Skeletal muscle tissue (tissue), 3 donors: ENCODE measurements at regions not wholly inside any gene's neighbourhood (a gene's known extent, or its start where the extent isn't known, plus 50 kb on each side); places are given as distances from the start of the nearest gene placed in this dataset.

Experiments used
- H3K27ac ChIP-seq: one replicate; pipeline ENCODE4 v1.7.0; 2013; ENCODE audit warnings: mild to moderate bottlenecking, low read depth, low read length, inconsistent platforms
- H3K27me3 ChIP-seq, 3 donors: one replicate each; pipeline ENCODE4 v1.7.0; 2013; ENCODE audit warnings: low read length in 3 of 3; ENCODE audit not compliant: control insufficient read depth in 3 of 3, insufficient read depth in 3 of 3
- H3K36me3 ChIP-seq, 3 donors: one replicate each; pipeline ENCODE4 v1.7.0; 2013; ENCODE audit warnings: low read length in 3 of 3; ENCODE audit not compliant: control insufficient read depth in 3 of 3, insufficient read depth in 3 of 3
- H3K4me1 ChIP-seq, 3 donors: one replicate each; pipeline ENCODE4 v1.7.0; 2013; ENCODE audit warnings: low read length in 3 of 3, mild to moderate bottlenecking in 3 of 3; ENCODE audit not compliant: control insufficient read depth in 3 of 3, insufficient read depth in 3 of 3
- H3K4me3 ChIP-seq, 3 donors: one replicate each; pipeline ENCODE4 v1.7.0; 2013; ENCODE audit warnings: low read length in 3 of 3
- H3K9ac ChIP-seq, 3 donors: one replicate each; pipeline ENCODE4 v1.7.0; 2013; ENCODE audit warnings: low read length in 3 of 3, mild to moderate bottlenecking in 3 of 3, moderate library complexity in 2 of 3, low read depth in 1 of 3
- H3K9me3 ChIP-seq, 3 donors: one replicate each; pipeline ENCODE4 v1.7.0; 2013; ENCODE audit warnings: low read length in 3 of 3; ENCODE audit not compliant: control insufficient read depth in 3 of 3
- donor health status: Osteomylitis.

- no peak overlapping the region for H3K4me3 ChIP-seq
- H3K27ac ChIP-seq, result no peak overlapping the region
- H3K9ac ChIP-seq, result no peak overlapping the region
- H3K9me3 ChIP-seq, result no peaks in the 10 kb centered on the region
- H3K27me3 ChIP-seq, result no peaks in the 10 kb centered on the region
- H3K36me3 ChIP-seq, result no peaks in the 10 kb centered on the region
- no peaks in the 10 kb centered on the region for H3K4me1 ChIP-seq
Measured at GRCh38 chr12:87930033-87930432, 99.2 kb downstream of the C12orf50 start.

- Histone ChIP-seq H3K4me1 (no peaks in the 10 kb centered on the region), H3K27me3 (no peaks in the 10 kb centered on the region), H3K36me3 (no peaks in the 10 kb centered on the region), H3K9ac (no peak overlapping the region), H3K9me3 (no peaks in the 10 kb centered on the region), H3K4me3 (no peak overlapping the region), H3K27ac (no peak overlapping the region)
Measured at GRCh38 chr12:87929346-87929745, 99.9 kb downstream of the C12orf50 start.

GRCh38 chr12:87928031-87928430 lies 101.2 kb downstream of the C12orf50 start:
- H3K9ac ChIP-seq, result no peak overlapping the region
- H3K4me1 ChIP-seq, result no peaks in the 10 kb centered on the region
- no peaks in the 10 kb centered on the region for H3K27me3 ChIP-seq
- no peak overlapping the region for H3K4me3 ChIP-seq
- no peak overlapping the region for H3K27ac ChIP-seq
- H3K9me3 ChIP-seq, result no peaks in the 10 kb centered on the region
- no peaks in the 10 kb centered on the region for H3K36me3 ChIP-seq

- no peak overlapping the region for H3K9ac ChIP-seq
- H3K4me3 ChIP-seq, result no peak overlapping the region
- no peaks in the 10 kb centered on the region for H3K9me3 ChIP-seq
- H3K36me3 ChIP-seq, result no peaks in the 10 kb centered on the region
- H3K4me1 ChIP-seq, result no peaks in the 10 kb centered on the region
- H3K27ac ChIP-seq, result no peak overlapping the region
- no peaks in the 10 kb centered on the region for H3K27me3 ChIP-seq
Measured at GRCh38 chr12:87925021-87925420, 104.2 kb downstream of the C12orf50 start.

GRCh38 chr12:87924149-87924548 lies 105.1 kb downstream of the C12orf50 start:
- Histone ChIP-seq H3K27ac (no peak overlapping the region), H3K9me3 (no peaks in the 10 kb centered on the region)

GRCh38 chr12:87923361-87923760 lies 105.8 kb downstream of the C12orf50 start:
- Histone ChIP-seq H3K9ac (no peak overlapping the region), H3K4me1 (no peaks in the 10 kb centered on the region), H3K4me3 (no peak overlapping the region), H3K27me3 (no peaks in the 10 kb centered on the region), H3K9me3 (no peaks in the 10 kb centered on the region), H3K27ac (no peak overlapping the region), H3K36me3 (no peaks in the 10 kb centered on the region)

More at GRCh38 chr12:87924149-87924548, 105.1 kb downstream of the C12orf50 start:
- no peaks in the 10 kb centered on the region for H3K36me3 ChIP-seq
- H3K4me3 ChIP-seq, result no peak overlapping the region
- H3K9ac ChIP-seq, result no peak overlapping the region
- H3K4me1 ChIP-seq, result no peaks in the 10 kb centered on the region
- no peaks in the 10 kb centered on the region for H3K27me3 ChIP-seq

GRCh38 chr12:87922736-87923135 lies 106.5 kb downstream of the C12orf50 start:
- Histone ChIP-seq H3K27me3 (no peaks in the 10 kb centered on the region), H3K4me1 (no peaks in the 10 kb centered on the region), H3K36me3 (no peaks in the 10 kb centered on the region), H3K9me3 (no peaks in the 10 kb centered on the region), H3K9ac (no peak overlapping the region), H3K27ac (no peak overlapping the region), H3K4me3 (no peak overlapping the region)

GRCh38 chr12:87921621-87922020 lies 107.6 kb downstream of the C12orf50 start:
- Histone ChIP-seq H3K4me3 (no peak overlapping the region), H3K9me3 (no peaks in the 10 kb centered on the region), H3K27me3 (no peaks in the 10 kb centered on the region), H3K4me1 (no peaks in the 10 kb centered on the region), H3K27ac (no peak overlapping the region), H3K9ac (no peak overlapping the region), H3K36me3 (no peaks in the 10 kb centered on the region)

- no peak overlapping the region for H3K9ac ChIP-seq
- H3K36me3 ChIP-seq, result no peaks in the 10 kb centered on the region
- no peaks in the 10 kb centered on the region for H3K9me3 ChIP-seq
- H3K27ac ChIP-seq, result no peak overlapping the region
- H3K27me3 ChIP-seq, result no peaks in the 10 kb centered on the region
- H3K4me1 ChIP-seq, result no peaks in the 10 kb centered on the region
- no peak overlapping the region for H3K4me3 ChIP-seq
Measured at GRCh38 chr12:87920139-87920538, 109.1 kb downstream of the C12orf50 start.

GRCh38 chr12:87901457-87901856 lies 127.7 kb downstream of the C12orf50 start:
- Histone ChIP-seq H3K27me3 (no peaks in the 10 kb centered on the region), H3K36me3 (no peaks in the 10 kb centered on the region), H3K4me3 (no peak overlapping the region), H3K9me3 (no peaks in the 10 kb centered on the region), H3K9ac (no peak overlapping the region), H3K4me1 (no peaks in the 10 kb centered on the region), H3K27ac (no peak overlapping the region)

- no peaks in the 10 kb centered on the region for H3K9me3 ChIP-seq
- H3K36me3 ChIP-seq, result no peaks in the 10 kb centered on the region
- H3K27me3 ChIP-seq, result no peaks in the 10 kb centered on the region
- no peaks in the 10 kb centered on the region for H3K4me1 ChIP-seq
- no peak overlapping the region for H3K9ac ChIP-seq
- H3K27ac ChIP-seq, result no peak overlapping the region
- no peak overlapping the region for H3K4me3 ChIP-seq
Measured at GRCh38 chr12:87897662-87898061, 131.5 kb downstream of the C12orf50 start.
